Astrocyte (in vitro differentiated cells and primary cell): ENCODE measurements at regions not wholly inside any gene's neighbourhood (a gene's known extent, or its start where the extent isn't known, plus 50 kb on each side); places are given as distances from the start of the nearest gene placed in this dataset.

Experiments
- DNase-seq: peaks from one replicate; pipeline ENCODE4 v3.0.0-alpha.2; 2010; ENCODE audit warnings: low read depth
- FAIRE-seq: peaks from 2 replicates; lab custom pipeline; 2011; peaks lifted over from hg19 to GRCh38; lab: Jason Lieb, UNC
- H2AFZ ChIP-seq: 2 replicates; pipeline ENCODE4 v1.6.0; 2012; ENCODE audit warnings: low read depth, low read length, inconsistent platforms
- H3K27ac ChIP-seq: 2 replicates; pipeline ENCODE4 v1.5.1; 2011; ENCODE audit warnings: low read depth, low read length, inconsistent platforms
- H3K27me3 ChIP-seq: 2 replicates; pipeline ENCODE4 v1.6.0; 2011; ENCODE audit warnings: low read length, inconsistent platforms; ENCODE audit not compliant: insufficient read depth
- H3K36me3 ChIP-seq: 2 replicates; pipeline ENCODE4 v1.5.1; 2011; ENCODE audit warnings: low read length, inconsistent platforms; ENCODE audit not compliant: insufficient read depth
- H3K4me1 ChIP-seq: 2 replicates; pipeline ENCODE4 v1.5.1; 2011; ENCODE audit warnings: low read length, inconsistent platforms; ENCODE audit not compliant: insufficient read depth
- H3K4me2 ChIP-seq: 2 replicates; pipeline ENCODE4 v1.6.0; 2012; ENCODE audit warnings: low read length, inconsistent platforms
- H3K4me3 ChIP-seq: 2 replicates; pipeline ENCODE4 v1.5.1; 2011; ENCODE audit warnings: low read depth, mild to moderate bottlenecking, low read length, inconsistent platforms; ENCODE audit not compliant: insufficient read depth
- H3K79me2 ChIP-seq: 2 replicates; pipeline ENCODE4 v1.6.0; 2012; ENCODE audit warnings: mild to moderate bottlenecking, low read length, inconsistent platforms; ENCODE audit not compliant: insufficient read depth
- H3K9ac ChIP-seq: 2 replicates; pipeline ENCODE4 v1.6.0; 2012; ENCODE audit warnings: mild to moderate bottlenecking, low read length, inconsistent platforms
- H3K9me3 ChIP-seq: 2 replicates; pipeline ENCODE4 v1.5.1; 2012; ENCODE audit warnings: low read depth, mild to moderate bottlenecking, low read length, inconsistent platforms; ENCODE audit not compliant: insufficient read depth
- H4K20me1 ChIP-seq: 2 replicates; pipeline ENCODE4 v1.6.0; 2012; ENCODE audit warnings: low read length, inconsistent platforms; ENCODE audit not compliant: insufficient read depth
- H3K27ac Mint-ChIP-seq: one replicate; pipeline ENCODE4 v1.8.0; 2021; ENCODE audit warnings: mild to moderate bottlenecking, mixed read lengths; ENCODE audit not compliant: unreplicated experiment
- H3K27me3 Mint-ChIP-seq: one replicate; pipeline ENCODE4 v1.8.0; 2021; ENCODE audit warnings: low read depth, mixed read lengths; ENCODE audit not compliant: unreplicated experiment
- H3K36me3 Mint-ChIP-seq: one replicate; pipeline ENCODE4 v1.8.0; 2021; ENCODE audit warnings: low read depth, mixed read lengths; ENCODE audit not compliant: unreplicated experiment
- H3K4me1 Mint-ChIP-seq: one replicate; pipeline ENCODE4 v1.8.0; 2021; ENCODE audit warnings: low read depth, mixed read lengths; ENCODE audit not compliant: unreplicated experiment
- H3K4me3 Mint-ChIP-seq: one replicate; pipeline ENCODE4 v1.8.0; 2021; ENCODE audit warnings: mild to moderate bottlenecking, moderate library complexity, mixed read lengths; ENCODE audit not compliant: unreplicated experiment
- H3K9me3 Mint-ChIP-seq: one replicate; pipeline ENCODE4 v1.8.0; 2021; ENCODE audit warnings: mild to moderate bottlenecking, mixed read lengths; ENCODE audit not compliant: unreplicated experiment
- EZH2 ChIP-seq: IDR thresholded peaks from 2 replicates; pipeline ENCODE4 v1.6.1; 2012; ENCODE audit warnings: mild to moderate bottlenecking, low read length, inconsistent platforms; ENCODE audit not compliant: insufficient read depth
- TF ChIP-seq, protein P1 (sequence below): IDR thresholded peaks from 2 replicates; pipeline ENCODE4 v1.5.1; 2011; ENCODE audit warnings: low read depth, mild to moderate bottlenecking, inconsistent platforms, low read length, moderate library complexity; ENCODE audit not compliant: insufficient read depth

- Mint-ChIP-seq H3K4me3 (no peak overlapping the region), H3K4me1 (no peaks in the 10 kb centered on the region), H3K27me3 (no peaks in the 10 kb centered on the region), H3K9me3 (no peaks in the 10 kb centered on the region), H3K36me3 (no peaks in the 10 kb centered on the region), H3K27ac (no peak overlapping the region)
- no peak for DNase-seq
- Histone ChIP-seq H3K36me3 (no peaks in the 10 kb centered on the region), H3K79me2 (no peaks in the 10 kb centered on the region), H4K20me1 (no peaks in the 10 kb centered on the region), H3K27me3 (no peaks in the 10 kb centered on the region), H3K9me3 (no peaks in the 10 kb centered on the region), H2AFZ (no peak overlapping the region), H3K9ac (no peak overlapping the region), H3K27ac (no peak overlapping the region), H3K4me1 (no peaks in the 10 kb centered on the region), H3K4me2 (no peak overlapping the region), H3K4me3 (no peak overlapping the region)
- TF ChIP-seq, protein P1, sequence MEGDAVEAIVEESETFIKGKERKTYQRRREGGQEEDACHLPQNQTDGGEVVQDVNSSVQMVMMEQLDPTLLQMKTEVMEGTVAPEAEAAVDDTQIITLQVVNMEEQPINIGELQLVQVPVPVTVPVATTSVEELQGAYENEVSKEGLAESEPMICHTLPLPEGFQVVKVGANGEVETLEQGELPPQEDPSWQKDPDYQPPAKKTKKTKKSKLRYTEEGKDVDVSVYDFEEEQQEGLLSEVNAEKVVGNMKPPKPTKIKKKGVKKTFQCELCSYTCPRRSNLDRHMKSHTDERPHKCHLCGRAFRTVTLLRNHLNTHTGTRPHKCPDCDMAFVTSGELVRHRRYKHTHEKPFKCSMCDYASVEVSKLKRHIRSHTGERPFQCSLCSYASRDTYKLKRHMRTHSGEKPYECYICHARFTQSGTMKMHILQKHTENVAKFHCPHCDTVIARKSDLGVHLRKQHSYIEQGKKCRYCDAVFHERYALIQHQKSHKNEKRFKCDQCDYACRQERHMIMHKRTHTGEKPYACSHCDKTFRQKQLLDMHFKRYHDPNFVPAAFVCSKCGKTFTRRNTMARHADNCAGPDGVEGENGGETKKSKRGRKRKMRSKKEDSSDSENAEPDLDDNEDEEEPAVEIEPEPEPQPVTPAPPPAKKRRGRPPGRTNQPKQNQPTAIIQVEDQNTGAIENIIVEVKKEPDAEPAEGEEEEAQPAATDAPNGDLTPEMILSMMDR: no peak
- TF ChIP-seq EZH2: no peak
- FAIRE-seq: no peak
Observed at GRCh38 chr12:58299371-58299770, 358.0 kb downstream of the ATP23 start.

DNA sequence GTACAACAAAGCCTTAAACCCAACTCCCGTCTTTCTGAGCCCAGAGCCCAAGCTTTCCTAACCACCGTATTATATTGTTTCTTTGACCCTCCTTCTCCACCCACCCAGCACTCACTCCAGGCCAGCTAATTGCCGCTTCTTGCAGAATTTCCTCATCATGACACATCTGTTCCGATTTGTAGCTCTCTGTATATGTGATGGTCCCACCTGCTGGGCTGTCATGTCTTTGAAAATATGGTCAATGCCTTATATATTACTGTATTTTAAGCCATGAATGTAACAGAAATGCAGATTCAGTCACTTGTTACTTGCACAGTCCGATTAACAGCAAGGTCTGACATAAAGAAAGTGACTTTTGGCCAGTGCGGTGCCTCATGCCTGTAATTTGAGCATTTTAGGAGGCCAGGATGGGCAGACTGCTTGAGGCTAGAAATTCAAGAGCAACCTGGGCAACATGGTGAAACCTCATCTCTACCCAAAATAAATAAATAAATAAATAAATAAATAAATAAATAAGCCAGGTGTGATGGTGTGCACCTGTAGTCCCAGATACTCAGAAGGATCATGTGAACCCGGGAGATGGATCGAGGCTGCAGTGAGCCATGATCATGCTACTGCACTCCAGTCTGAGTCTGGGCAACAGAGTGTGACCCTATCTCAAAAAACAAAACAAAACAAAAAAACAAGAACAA, 359.8 kb downstream of the ATP23 start:
- no peaks in the 10 kb centered on the region for H3K4me1 Mint-ChIP-seq
- H3K9me3 Mint-ChIP-seq: peaks cover under 1% of the 10 kb centered on the region
- H3K36me3 Mint-ChIP-seq: no peaks in the 10 kb centered on the region
- Histone ChIP-seq H3K4me1 (no peaks in the 10 kb centered on the region), H3K79me2 (no peaks in the 10 kb centered on the region), H3K36me3 (no peaks in the 10 kb centered on the region), H3K4me3 (no peak overlapping the region), H2AFZ (no peak overlapping the region), H3K9me3 (no peaks in the 10 kb centered on the region), H3K4me2 (no peak overlapping the region), H3K9ac (no peak overlapping the region), H3K27me3 (no peaks in the 10 kb centered on the region), H3K27ac (no peak overlapping the region), H4K20me1 (no peaks in the 10 kb centered on the region)
- H3K27me3 Mint-ChIP-seq: no peaks in the 10 kb centered on the region
- no peak for TF ChIP-seq EZH2
- TF ChIP-seq, protein P1: no peak
- no peak for DNase-seq
- H3K27ac Mint-ChIP-seq: no peak overlapping the region
- no peak overlapping the region for H3K4me3 Mint-ChIP-seq
- no peak for FAIRE-seq

DNA sequence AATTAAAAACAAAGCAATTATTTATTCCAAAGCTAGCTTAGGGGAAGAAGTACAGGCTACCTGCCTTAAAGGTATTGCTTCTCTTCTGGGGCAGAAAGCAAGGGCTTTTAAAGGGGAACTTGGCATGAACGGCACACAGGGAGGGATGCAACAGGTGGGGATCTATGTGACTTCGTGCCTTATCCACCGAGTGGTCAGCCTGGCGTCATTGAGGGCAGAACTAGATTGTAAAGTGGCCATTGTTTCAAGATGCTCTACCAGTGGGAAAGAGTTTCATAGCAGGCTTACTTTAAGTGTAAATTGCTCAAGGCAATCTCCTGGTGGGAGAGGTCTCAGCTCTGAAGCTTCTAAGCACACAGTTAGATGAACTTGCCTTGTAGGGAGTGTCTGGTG, 360.4 kb downstream of the ATP23 start:
- Histone ChIP-seq H3K9ac (no peak overlapping the region), H2AFZ (no peak overlapping the region), H3K9me3 (no peaks in the 10 kb centered on the region), H3K4me1 (no peaks in the 10 kb centered on the region), H3K27me3 (no peaks in the 10 kb centered on the region), H3K27ac (no peak overlapping the region), H4K20me1 (no peaks in the 10 kb centered on the region), H3K79me2 (no peaks in the 10 kb centered on the region), H3K4me3 (no peak overlapping the region), H3K36me3 (no peaks in the 10 kb centered on the region), H3K4me2 (no peak overlapping the region)
- DNase-seq (no peak), FAIRE-seq (no peak)
- TF ChIP-seq, protein P1: no peak
- TF ChIP-seq EZH2: no peak
- no peak overlapping the region for H3K27ac Mint-ChIP-seq
- H3K36me3 Mint-ChIP-seq: no peaks in the 10 kb centered on the region
- no peaks in the 10 kb centered on the region for H3K27me3 Mint-ChIP-seq
- H3K4me3 Mint-ChIP-seq: no peak overlapping the region
- peaks cover 4% of the 10 kb centered on the region for H3K9me3 Mint-ChIP-seq
- no peaks in the 10 kb centered on the region for H3K4me1 Mint-ChIP-seq
